ENCODE measurements at regions not wholly inside any gene's neighbourhood (a gene's known extent, or its start where the extent isn't known, plus 50 kb on each side); places are given as distances from the start of the nearest gene placed in this dataset.

DNA sequence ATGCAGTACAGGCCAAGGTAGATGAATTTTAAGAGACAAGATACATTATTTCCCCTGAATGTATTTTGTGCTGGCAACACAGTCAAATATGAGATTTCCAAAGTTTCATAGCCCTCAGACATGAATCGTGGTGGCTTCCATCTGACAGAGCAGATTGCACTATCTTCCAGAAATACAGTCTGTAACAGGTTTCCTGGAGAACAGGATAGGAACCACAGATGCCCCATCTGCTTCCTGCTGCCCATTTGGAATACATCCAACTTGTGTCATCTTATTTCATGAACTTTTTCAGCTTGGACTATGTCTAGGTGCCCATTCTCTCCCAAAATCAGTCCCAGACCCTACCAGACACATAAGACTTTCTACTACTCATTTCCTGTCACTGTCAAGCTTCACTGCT is 426.0 kb downstream of the KIF16B start (continued):
- no peak for TF ChIP-seq ZNF592 (IDR thresholded peaks at IDR 0.05)

- ChIA-PET POLR2A (interaction anchor here (0.6 kb wide), 1 partner anchor 418 kb away, joined by 3 read pairs; no protein-coding TSS in a partner anchor), CTCF (no interaction called here), RAD21 (ENCODE audit: unreplicated experiment) (no interaction called here), SMC1A (ENCODE audit: uncharacterized antibody, unreplicated experiment) (interaction anchor here (1.2 kb wide), 1 partner anchor 330 kb away, joined by 3 read pairs; no protein-coding TSS in a partner anchor)
- Histone ChIP-seq H3K4me2 (ENCODE audit: control insufficient read depth, insufficient read depth) (no peak overlapping the region), H3K9me3 (replicated peaks; ENCODE audit: control insufficient read depth, insufficient read depth, low read length) (no peaks in the 10 kb centered on the region; the same call in 2 of the 3 replicates), H3K79me2 (ENCODE audit: control insufficient read depth, insufficient read depth, low read length) (no peaks in the 10 kb centered on the region), H3K27me3 (replicated peaks in 1 of 2; ENCODE audit: control insufficient read depth in 2 of 2, insufficient read depth in 2 of 2, low read length in 1 of 2) (no peaks in the 10 kb centered on the region), H3K27ac (ENCODE audit: control insufficient read depth, insufficient read depth) (no peak overlapping the region), H4K20me1 (ENCODE audit: control insufficient read depth, insufficient read depth) (no peaks in the 10 kb centered on the region), H3K4me3 (no peak overlapping the region), H3K9ac (ENCODE audit: control insufficient read depth, insufficient read depth, low read length) (no peak overlapping the region), H3K4me1 (ENCODE audit: control insufficient read depth, insufficient read depth, low read length) (no peaks in the 10 kb centered on the region), H3K36me3 (ENCODE audit: control insufficient read depth in 2 of 2, insufficient read depth in 2 of 2, low read length in 1 of 2) (no peaks in the 10 kb centered on the region), H2AFZ (ENCODE audit: control insufficient read depth, low read depth, low read length) (no peak overlapping the region)
- ATAC-seq (no peak), DNase-seq (ENCODE audit: low read depth, low spot score) (no peak), FAIRE-seq (no peak)
- TF ChIP-seq POLR2AphosphoS5 (IDR thresholded peaks at IDR 0.05; ENCODE audit: low read length) (no peak), MEF2B (IDR thresholded peaks at IDR 0.05; ENCODE audit: partially characterized antibody, poor library complexity, severe bottlenecking) (no peak), ZNF207 (IDR thresholded peaks at IDR 0.05; ENCODE audit: borderline replicate concordance) (no peak), NFXL1 (IDR thresholded peaks at IDR 0.05; ENCODE audit: borderline replicate concordance) (no peak), YY1 (IDR thresholded peaks at IDR 0.05; ENCODE audit: low read depth, low read length) (no peak), BCL11A (IDR thresholded peaks at IDR 0.05; ENCODE audit: low read depth, low read length) (no peak), TBL1XR1 (IDR thresholded peaks at IDR 0.05; ENCODE audit: low read depth, low read length) (no peak), SMAD5 (IDR thresholded peaks at IDR 0.05; ENCODE audit: low read depth) (no peak), PAX8 (IDR thresholded peaks at IDR 0.05) (no peak), HDAC6 (IDR thresholded peaks at IDR 0.05; ENCODE audit: unreplicated experiment) (no peak), ELK1 (IDR thresholded peaks at IDR 0.05; ENCODE audit: low read depth, low read length) (no peak), ASH2L (IDR thresholded peaks at IDR 0.05; ENCODE audit: borderline replicate concordance, low read depth) (no peak)
- in situ Hi-C loops (cut with MboI): no loop called here
- 80% methylated on average over 1 of the region's 1 CpG for WGBS (ENCODE audit: insufficient coverage, insufficient replicate concordance, low lambda C conversion rate, missing lambda C conversion rate)
- intact Hi-C loops (cut with micrococcal nuclease; ENCODE audit: unreplicated experiment): no loop called here
- BruUV-seq (replicated peaks): no TSS peak
Observed at GRCh38 chr20:16145919-16146318, 427.3 kb downstream of the KIF16B start.
